Body of pancreas (tissue), 4 donors: ENCODE measurements at regions not wholly inside any gene's neighbourhood (a gene's known extent, or its start where the extent isn't known, plus 50 kb on each side); places are given as distances from the start of the nearest gene placed in this dataset.

ENCODE experiments used
- CTCF ChIP-seq, 7 experiments: fragments of 450-650 bp in 4 of 7; fragments of 200-600 bp in 3 of 7; sonication (generic) in 3 of 7; IDR thresholded peaks; one replicate each; pipeline ENCODE4 v1.5.1; 2016 to 2019; ENCODE audit warnings: antibody characterized with exemption in 7 of 7
- POLR2A ChIP-seq, 3 donors: fragments of 450-650 bp; IDR thresholded peaks; one replicate each; pipeline ENCODE4 v1.6.1; 2016; ENCODE audit warnings: antibody characterized with exemption in 3 of 3, mild to moderate bottlenecking in 2 of 3

- no peak for TF ChIP-seq CTCF (IDR thresholded peaks at IDR 0.05)
- no peak for TF ChIP-seq POLR2A (IDR thresholded peaks at IDR 0.05)
These were observed 415.3 kb upstream of the C16orf82 start for GRCh38 chr16:26651464-26651863.
